GM18505 (cell line): ENCODE measurements at regions not wholly inside any gene's neighbourhood (a gene's known extent, or its start where the extent isn't known, plus 50 kb on each side); places are given as distances from the start of the nearest gene placed in this dataset.

Source experiments
- ATAC-seq: cut with Tn5 transposase; IDR thresholded peaks from one replicate; pipeline ENCODE4 v1.9.1; 2021; ENCODE audit not compliant: unreplicated experiment
- POLR2A ChIP-seq: IDR thresholded peaks from 4 replicates; pipeline ENCODE4 v1.6.1; 2011; ENCODE audit warnings: borderline replicate concordance; ENCODE audit not compliant: insufficient read depth, insufficient read length; ENCODE audit errors: extremely low read depth

DNA sequence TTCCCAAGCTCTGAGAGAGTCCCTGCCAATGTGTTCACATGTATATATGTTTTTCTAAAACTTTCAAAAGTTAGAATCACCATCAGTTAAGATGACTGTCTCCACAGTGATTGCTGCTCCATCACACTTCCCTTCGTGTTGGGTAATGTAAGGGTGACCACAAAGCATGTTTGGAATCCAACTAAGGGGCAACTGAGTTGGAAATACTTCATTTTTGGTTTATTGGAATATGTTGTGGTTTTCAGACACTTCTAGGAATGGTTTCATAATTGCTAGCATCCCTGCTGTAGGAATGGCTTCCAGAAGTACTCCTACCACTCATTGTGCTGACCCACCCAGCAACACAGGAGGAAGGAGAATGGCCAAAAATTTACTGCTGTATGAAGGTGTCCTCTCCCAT, 212.5 kb upstream of the GULP1 start:
- TF ChIP-seq POLR2A: no peak
- ATAC-seq: no peak

DNA sequence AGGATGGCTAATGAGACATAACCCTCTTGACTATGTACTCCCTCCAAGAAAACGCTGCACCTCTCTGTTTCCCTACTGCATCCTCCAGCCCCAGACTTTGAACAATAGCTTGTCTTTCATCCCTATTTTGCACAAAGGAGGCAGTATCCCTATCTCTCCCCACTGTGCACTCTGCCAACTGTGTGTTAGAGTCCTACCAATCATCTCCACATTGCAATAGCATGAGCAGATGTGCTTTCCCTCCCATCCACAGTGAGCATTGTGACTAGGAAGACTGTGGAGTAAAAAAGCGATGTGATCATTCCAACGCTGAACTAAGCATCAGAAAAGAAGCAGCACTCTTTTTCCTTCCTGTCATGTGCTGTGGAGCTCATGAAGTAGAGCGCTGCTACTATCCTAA, 206.3 kb upstream of the GULP1 start:
- no peak for ATAC-seq
- no peak for TF ChIP-seq POLR2A

DNA sequence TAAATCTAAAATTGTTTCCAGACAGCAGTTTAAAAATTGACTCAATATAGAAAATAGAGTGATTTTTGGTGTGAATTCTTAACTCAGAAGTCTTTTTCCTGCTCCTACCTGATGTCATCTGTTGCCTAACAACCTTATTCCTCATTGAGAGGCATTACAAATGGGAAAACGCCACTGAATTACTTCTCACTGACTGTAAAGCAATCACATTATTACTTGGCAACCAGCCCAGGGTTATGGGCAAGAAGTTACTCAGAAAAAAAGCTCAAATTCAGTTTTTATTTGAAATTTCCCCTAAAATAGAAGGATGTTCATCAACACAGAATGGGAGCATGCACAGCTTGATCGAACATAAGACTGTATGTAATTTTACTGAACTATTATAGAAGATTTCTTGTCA, 201.8 kb upstream of the GULP1 start:
- no peak for ATAC-seq
- TF ChIP-seq POLR2A: no peak

DNA sequence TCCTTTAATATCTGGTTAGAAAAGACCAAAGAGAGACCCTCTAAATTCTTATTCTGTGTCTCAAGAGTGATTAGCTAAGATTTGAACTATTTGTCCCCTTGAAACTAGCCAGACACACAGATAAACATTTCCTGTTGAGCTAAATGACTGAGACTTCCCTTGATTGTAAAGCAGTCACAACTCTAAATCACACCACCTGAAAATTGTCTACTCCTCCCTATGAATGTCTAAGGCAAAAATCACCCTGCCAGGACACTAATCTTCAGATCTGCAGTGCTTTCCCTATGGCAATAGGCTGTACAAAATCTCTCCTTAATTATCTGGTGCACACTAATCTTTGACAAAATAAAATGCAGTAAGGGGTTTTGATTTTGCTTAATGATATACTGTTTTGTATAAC, 200.5 kb upstream of the GULP1 start:
- no peak for TF ChIP-seq POLR2A
- ATAC-seq: no peak

DNA sequence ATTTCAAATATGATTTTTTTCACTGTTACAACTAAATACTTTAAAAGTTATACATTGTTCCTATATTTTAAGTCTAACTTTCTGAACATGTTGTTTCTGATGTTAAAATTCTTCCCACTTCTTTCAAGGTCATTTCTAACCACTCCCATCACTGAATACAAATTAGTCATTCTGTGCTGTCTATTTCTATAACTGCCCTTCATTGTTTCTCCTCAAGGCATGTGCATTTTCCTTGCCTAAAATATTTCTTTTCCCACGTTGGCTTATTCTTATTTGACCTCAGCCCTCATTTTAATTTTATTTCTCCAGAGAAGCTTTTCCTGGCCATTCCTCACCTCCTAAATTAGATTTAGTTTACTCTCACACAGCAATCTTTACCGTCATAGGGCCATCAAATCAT, 198.9 kb upstream of the GULP1 start:
- ATAC-seq: no peak
- TF ChIP-seq POLR2A: no peak

DNA sequence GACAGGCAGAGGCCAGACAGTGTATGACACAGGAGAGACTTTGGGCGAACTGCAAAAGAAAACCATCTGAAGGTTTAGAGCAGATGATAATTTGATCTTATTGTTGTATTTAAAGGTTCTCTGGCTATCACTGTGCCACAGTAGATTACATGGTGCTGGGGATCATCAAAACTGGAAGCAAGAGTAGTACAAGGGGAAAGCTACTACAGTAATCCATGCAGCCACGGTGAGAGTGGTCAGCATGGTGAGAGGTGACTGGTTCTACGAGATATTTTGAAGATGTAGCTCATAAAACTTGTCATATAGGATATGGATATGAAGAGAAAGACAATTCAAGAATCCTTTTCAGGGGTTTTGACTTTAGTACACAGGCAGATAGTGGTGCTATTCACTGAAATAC, 194.8 kb upstream of the GULP1 start:
- TF ChIP-seq POLR2A: no peak
- ATAC-seq: no peak

DNA sequence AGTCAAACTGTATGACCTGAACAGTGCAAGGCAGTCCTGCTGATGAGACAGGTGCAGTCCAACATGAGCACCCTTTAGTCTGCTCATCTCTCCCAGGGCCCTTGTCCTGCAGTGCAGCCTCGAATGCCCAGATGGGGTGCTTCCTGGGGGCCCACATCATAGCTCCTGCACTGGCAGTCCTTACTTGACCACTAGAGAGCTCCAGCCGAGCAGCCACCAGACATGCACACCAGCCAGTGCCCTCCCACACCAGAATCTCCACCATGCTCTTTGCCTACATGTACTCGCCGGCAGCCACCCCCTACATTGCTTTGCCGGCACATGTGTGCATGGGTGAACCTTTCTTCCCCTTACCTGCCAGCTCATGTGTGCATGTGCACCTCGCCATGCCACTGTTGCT, 188.8 kb upstream of the GULP1 start:
- no peak for TF ChIP-seq POLR2A
- ATAC-seq: no peak

DNA sequence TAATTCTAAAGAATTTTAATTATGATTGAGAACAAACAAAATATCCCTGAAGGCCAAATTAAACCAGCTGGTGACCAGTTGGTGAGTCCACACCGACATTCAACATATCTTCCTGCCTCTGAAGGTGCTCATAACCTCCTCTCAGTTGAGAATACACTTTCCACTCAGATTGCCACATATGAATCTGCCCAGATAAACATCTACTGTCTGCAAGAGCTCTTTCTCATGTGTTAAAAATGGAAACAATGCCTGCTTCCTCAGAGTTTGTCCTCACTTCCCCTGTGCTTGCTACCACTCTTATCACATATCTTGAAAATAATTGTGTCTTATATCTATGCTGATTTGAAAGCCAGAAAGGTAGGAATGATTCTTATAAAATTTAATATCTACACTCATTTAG, 177.7 kb upstream of the GULP1 start:
- TF ChIP-seq POLR2A: no peak
- no peak for ATAC-seq

DNA sequence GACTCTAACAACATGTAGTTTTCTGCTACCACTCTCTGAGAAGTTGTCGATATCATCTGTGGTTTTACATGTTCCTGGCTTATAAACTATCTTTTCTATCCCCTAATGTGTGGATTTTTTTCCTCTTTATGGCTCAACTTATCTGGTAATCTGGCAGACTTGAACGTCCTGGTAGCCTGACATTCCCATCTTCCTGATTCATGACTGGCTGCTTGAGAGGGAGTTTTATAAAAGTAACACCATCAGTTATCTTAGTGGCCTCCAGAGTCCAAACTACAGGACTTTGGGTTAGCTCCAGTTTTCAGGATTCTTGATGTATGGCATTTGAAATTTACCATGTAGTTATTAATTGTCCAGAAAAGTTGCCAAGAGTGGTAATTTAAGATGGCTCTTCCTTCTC, 174.0 kb upstream of the GULP1 start:
- TF ChIP-seq POLR2A: no peak
- no peak for ATAC-seq

DNA sequence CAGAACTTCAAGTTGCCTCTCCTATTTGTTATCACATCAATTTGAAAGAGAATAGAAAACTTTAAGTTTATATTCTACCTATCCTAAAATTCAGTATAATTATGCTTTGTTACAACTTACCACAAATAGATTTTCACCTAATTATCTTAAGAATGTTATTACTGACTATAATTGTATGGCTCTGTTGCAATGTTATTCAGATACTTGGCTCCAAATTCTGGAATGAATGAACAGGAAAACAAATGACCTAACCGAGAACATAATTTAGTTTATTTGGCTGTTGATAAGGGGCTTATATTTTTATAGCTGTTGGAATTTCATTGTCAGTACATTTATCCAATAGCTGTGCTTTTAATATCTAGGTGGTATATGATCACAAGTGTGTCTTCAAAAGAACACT, 173.2 kb upstream of the GULP1 start:
- no peak for TF ChIP-seq POLR2A
- no peak for ATAC-seq

DNA sequence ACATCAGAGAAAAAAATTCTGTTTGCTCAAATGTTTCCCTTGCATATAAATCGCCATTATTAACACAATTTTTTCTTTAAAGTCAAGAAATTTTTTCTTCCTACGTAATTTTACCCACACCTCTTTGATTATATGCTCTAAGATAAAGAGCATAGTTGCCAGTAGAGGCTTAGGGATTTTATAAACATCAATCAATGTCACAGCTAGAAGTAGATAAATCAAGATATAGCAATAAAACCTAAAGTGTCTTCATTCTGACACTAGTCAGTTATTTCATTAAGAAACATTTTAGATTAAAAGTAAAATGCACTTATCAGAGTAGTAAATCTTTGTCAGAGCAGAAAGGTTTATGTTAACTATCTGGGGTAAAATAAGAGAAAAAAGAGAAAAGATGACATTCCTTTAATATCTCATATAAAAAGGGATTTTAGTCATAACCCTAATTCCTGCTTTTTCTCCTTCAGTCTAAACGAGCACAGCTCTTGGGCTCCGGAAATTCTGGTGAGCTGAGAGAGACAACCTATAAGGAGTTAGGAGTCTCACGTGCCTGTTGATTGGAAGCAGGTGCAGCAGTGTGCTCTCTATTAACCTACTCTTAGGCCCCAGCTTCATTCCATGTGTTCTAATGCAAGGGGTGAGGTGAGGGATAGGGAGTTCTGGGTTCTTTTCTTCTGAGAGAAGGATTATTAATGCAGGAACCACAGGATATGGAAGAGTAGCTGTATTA, 172.4 kb upstream of the GULP1 start:
- no peak for TF ChIP-seq POLR2A
- no peak for ATAC-seq

DNA sequence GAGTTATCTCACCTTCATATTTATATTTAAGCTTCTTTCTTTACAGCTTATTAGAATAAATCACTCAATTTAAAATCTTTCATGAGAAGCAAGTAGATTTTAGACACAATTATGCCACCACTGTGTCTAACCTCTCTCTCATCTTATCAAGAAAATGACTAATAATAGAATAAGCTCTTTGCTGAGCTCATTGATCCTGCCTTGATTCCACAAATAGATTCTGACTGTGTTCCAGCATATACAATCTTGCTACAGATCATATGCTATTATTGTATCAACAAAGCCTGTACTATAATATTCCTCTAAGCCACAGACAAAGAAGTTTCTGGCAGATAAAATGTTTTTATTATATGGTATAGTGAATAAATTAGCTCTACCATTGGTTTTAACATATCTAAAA, 168.7 kb upstream of the GULP1 start:
- ATAC-seq: no peak
- TF ChIP-seq POLR2A: no peak

DNA sequence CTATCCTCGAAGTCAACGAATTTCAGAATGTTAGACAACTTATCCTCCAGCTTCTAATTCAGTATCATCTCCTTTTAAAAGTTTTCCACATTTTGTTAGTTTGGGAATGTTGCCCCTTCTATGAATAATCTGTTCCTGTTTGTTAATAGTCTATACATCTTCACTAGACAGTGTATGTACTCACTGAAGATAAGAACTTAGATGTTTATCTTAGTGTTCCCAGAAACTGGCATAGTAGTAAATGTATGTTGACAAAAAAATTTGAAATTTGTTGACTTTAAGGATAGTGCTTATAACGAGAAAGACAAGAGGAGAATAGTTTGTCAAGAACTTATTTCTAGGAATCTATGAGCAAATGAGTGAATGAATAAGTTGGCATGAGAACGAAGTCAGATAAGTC, 162.0 kb upstream of the GULP1 start:
- TF ChIP-seq POLR2A: no peak
- ATAC-seq: no peak

DNA sequence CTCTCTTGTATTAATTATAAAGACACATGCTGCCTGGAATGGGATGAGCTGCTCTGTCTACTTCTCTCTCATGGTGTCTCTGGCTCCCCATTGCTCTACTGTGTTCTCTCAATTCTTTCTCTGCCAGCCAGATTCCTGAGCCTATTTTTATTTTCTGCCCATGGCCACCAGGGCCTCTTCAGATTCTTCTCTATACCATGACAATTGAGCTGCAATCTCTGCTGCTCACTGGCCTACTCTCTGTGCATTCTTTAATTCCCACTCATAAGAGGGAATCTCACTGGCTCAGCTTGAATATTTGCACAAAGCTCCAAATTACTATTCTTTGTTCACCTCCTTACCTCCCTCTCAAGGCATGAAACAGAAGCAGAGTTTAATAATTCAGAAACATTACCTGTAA, 161.4 kb upstream of the GULP1 start:
- TF ChIP-seq POLR2A: no peak

DNA sequence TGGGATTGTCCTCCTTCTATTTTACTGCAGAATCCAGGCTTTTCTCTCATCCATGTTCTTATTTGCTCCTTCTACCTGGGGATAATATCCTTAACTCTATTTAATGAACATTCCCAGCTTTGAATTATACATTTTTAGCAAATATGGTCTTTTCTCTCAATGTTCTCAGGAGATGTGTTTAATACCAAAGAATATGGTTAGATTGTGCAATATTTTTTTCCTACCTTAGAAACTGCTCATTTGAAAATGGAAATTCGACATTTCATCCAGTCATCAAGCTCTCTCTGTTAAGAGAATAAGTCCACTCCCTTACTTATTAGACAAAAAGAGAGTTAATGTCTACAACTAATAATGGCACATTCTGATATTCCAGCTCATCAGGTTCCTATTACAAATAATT, 160.4 kb upstream of the GULP1 start:
- no peak for TF ChIP-seq POLR2A
- no peak for ATAC-seq

More for the DNA sequence above, 161.4 kb upstream of the GULP1 start:
- ATAC-seq: no peak
